ENCODE measurements at regions not wholly inside any gene's neighbourhood (a gene's known extent, or its start where the extent isn't known, plus 50 kb on each side); places are given as distances from the start of the nearest gene placed in this dataset.

DNA sequence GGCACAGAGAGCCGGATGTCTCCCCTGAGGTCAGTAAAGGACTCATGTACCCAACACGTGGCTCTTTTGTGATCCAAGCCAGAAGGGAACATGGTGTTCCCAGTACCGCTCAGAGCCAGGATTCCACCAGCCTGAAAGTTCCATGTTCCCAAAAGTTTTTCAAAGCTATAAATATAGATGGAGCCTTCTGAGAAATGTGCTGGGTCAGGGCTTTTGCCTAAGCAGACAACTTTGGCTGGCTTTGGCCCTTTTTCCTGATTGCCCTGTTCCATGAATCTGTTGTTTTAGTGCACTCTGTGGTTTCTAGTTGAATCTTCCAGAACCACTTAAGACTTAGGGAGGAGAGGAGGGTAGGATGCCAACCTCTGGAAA is 128.5 kb upstream of the HS3ST2 start:
- DNase-seq, result peak; percentile 54 to 60

DNA sequence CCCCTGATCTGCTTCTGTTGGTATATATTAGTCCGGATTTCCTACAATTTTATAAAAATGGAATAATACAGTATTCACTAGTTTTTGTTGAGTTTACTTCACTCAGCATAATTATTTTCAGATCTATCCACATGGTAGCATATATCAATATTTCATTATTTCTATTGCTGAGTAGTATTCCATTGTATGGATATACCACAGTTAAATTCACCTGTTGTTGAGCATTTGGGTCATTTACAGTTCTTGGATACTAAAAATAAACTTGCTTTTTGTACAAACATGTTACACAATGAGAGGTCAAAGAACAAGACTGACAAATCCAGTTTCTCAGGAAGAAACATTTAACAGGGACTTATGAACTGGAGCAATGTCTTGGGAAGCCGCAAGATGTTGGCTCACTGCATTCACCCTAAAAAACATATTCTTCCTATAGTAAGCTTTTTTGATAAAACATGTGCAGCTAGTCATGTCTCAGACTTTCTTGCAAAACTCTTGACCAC is 126.9 kb upstream of the HS3ST2 start:
- TF ChIP-seq, protein P1, sequence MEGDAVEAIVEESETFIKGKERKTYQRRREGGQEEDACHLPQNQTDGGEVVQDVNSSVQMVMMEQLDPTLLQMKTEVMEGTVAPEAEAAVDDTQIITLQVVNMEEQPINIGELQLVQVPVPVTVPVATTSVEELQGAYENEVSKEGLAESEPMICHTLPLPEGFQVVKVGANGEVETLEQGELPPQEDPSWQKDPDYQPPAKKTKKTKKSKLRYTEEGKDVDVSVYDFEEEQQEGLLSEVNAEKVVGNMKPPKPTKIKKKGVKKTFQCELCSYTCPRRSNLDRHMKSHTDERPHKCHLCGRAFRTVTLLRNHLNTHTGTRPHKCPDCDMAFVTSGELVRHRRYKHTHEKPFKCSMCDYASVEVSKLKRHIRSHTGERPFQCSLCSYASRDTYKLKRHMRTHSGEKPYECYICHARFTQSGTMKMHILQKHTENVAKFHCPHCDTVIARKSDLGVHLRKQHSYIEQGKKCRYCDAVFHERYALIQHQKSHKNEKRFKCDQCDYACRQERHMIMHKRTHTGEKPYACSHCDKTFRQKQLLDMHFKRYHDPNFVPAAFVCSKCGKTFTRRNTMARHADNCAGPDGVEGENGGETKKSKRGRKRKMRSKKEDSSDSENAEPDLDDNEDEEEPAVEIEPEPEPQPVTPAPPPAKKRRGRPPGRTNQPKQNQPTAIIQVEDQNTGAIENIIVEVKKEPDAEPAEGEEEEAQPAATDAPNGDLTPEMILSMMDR (IDR thresholded peaks at IDR 0.05), result no peak
- WGBS, 3 donors, result 49 to 81% (median 50%) methylated on average over 2 of the region's 2 CpGs

More for the DNA sequence above, 128.5 kb upstream of the HS3ST2 start:
- intact Hi-C loops (cut with DNase I), result loop anchor here in 1 of 2 donors (2.0 kb wide), 1 partner anchor 127 kb away; no protein-coding TSS in a partner anchor
- H3K36me3 ChIP-seq (ENCODE audit: insufficient read depth in 1 of 2, low read depth in 1 of 2), result no peaks in the 10 kb centered on the region
- peaks cover 5% of the 10 kb centered on the region for H3K9me3 ChIP-seq
- TF ChIP-seq, protein P1 (IDR thresholded peaks at IDR 0.05), result no peak
- peak in 3 of 4 donors; percentile 93 to 94 (median 93) for ATAC-seq
- no peak overlapping the region for H3K27ac ChIP-seq
- WGBS, 3 donors, result 24 to 52% (median 27%) methylated on average over 3 of the region's 3 CpGs
- H3K4me1 ChIP-seq, result no peaks in the 10 kb centered on the region
- H3K27me3 ChIP-seq (ENCODE audit: insufficient read depth in 3 of 3, low read length in 2 of 3), result no peaks in the 10 kb centered on the region
- H3K4me3 ChIP-seq, result no peak overlapping the region

DNA sequence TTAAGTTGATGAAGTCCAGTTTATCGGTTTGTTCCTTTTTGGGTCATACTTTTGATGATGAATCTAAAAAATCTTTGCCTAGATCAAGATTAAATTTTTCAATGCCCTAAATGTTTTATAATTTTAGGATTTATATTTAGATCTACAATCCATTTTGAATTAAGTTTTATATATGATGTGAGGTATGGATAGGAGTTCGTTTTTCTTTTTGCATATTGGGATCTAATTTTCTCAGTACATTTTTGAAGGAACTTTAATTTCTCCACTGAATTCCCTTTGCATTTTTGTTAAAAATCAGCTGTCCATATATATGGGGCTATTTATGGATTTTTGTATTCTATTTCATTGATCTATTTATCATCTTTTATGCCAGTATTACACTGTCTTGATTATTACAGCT is 125.5 kb upstream of the HS3ST2 start:
- intact Hi-C loops (cut with DNase I), result no loop called here
- WGBS, 3 donors, result 85 to 89% (median 86%) methylated on average over 2 of the region's 2 CpGs
- DNase-seq, result no peak
- TF ChIP-seq, protein P1 (IDR thresholded peaks at IDR 0.05), result no peak
- ATAC-seq, result no peak
- Histone ChIP-seq H3K27ac (no peak overlapping the region), H3K36me3 (ENCODE audit: insufficient read depth in 1 of 2, low read depth in 1 of 2) (no peaks in the 10 kb centered on the region), H3K4me3 (no peak overlapping the region), H3K4me1 (no peaks in the 10 kb centered on the region), H3K9me3 (peaks cover 5% of the 10 kb centered on the region), H3K27me3 (ENCODE audit: insufficient read depth in 3 of 3, low read length in 2 of 3) (peaks cover 0 to 4% (median 0%) of the 10 kb centered on the region in 3 donors)

More for the DNA sequence above, 126.9 kb upstream of the HS3ST2 start:
- Histone ChIP-seq H3K36me3 (ENCODE audit: insufficient read depth in 1 of 2, low read depth in 1 of 2) (no peaks in the 10 kb centered on the region), H3K4me1 (no peaks in the 10 kb centered on the region), H3K9me3 (peaks cover 5% of the 10 kb centered on the region), H3K4me3 (no peak overlapping the region), H3K27ac (no peak overlapping the region), H3K27me3 (ENCODE audit: insufficient read depth in 3 of 3, low read length in 2 of 3) (peaks cover 0 to under 1% (median 0%) of the 10 kb centered on the region in 3 donors)
- ATAC-seq, result no peak
- intact Hi-C loops (cut with DNase I), result no loop called here
- DNase-seq, result no peak

DNA sequence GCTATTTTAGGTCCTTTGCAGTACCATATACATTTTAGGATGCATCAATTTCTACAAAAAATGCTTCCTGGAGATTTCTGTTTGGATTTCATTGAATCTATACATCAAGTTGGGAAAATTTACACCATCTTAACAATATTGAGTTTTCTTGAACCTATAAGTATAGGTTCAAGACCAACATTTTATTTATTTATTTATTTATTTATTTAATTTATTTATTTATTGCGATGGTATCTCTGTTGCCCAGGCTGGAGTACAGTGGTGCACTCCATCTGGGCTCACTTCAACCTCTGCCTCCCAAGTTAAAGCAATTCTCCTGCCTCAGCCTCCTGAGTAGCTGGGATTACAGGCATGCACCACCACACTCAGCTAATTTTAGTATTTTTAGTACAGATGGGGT is 125.0 kb upstream of the HS3ST2 start:
- TF ChIP-seq, protein P1 (IDR thresholded peaks at IDR 0.05), result no peak
- Histone ChIP-seq H3K27me3 (ENCODE audit: insufficient read depth in 3 of 3, low read length in 2 of 3) (peaks cover 0 to 4% (median 0%) of the 10 kb centered on the region in 3 donors), H3K4me1 (no peaks in the 10 kb centered on the region), H3K36me3 (ENCODE audit: insufficient read depth in 1 of 2, low read depth in 1 of 2) (no peaks in the 10 kb centered on the region), H3K9me3 (peaks cover 5% of the 10 kb centered on the region), H3K27ac (no peak overlapping the region), H3K4me3 (no peak overlapping the region)
- WGBS, 3 donors, result 88 to 91% (median 88%) methylated on average over 1 of the region's 1 CpG
- intact Hi-C loops (cut with DNase I), result no loop called here
- DNase-seq (no peak), ATAC-seq (no peak)

DNA sequence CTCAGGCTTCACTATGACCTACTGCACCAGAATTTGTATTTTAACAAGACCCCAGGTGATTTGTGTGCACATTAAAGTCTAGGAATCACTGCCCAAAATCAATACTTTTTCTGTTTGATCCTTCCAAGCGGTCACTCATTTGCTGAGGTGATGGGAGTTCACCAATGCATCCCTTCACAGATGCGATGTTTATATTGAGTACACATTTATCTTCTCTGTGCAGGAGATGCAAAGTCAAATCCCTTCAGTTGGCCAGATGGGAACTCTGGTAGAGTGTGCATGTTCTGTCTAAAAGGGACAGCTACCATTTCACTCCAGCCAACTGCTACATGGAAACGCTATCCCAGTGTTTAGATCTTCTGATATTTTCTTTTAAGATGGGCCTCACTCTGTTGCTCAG is 122.6 kb upstream of the HS3ST2 start:
- ATAC-seq (no peak), DNase-seq (no peak)
- no peaks in the 10 kb centered on the region for H3K4me1 ChIP-seq
- H3K36me3 ChIP-seq (ENCODE audit: insufficient read depth in 1 of 2, low read depth in 1 of 2), result no peaks in the 10 kb centered on the region
- peaks cover 5% of the 10 kb centered on the region for H3K9me3 ChIP-seq
- intact Hi-C loops (cut with DNase I), result no loop called here
- WGBS, 3 donors, result 83 to 87% (median 86%) methylated on average over 3 of the region's 3 CpGs
- no peak overlapping the region for H3K27ac ChIP-seq
- H3K27me3 ChIP-seq (ENCODE audit: insufficient read depth in 3 of 3, low read length in 2 of 3), result peaks cover 0 to 4% (median 0%) of the 10 kb centered on the region in 3 donors
- H3K4me3 ChIP-seq, result no peak overlapping the region
- TF ChIP-seq, protein P1 (IDR thresholded peaks at IDR 0.05), result no peak
